ENCODE measurements at regions not wholly inside any gene's neighbourhood (a gene's known extent, or its start where the extent isn't known, plus 50 kb on each side); places are given as distances from the start of the nearest gene placed in this dataset.

GRCh38 chr4:20194123-20195013, 57.3 kb upstream of the SLIT2 start:
- no peak for TF ChIP-seq CTCF (IDR thresholded peaks at IDR 0.05)
- Histone ChIP-seq H3K9me3 (replicated peaks in 1 of 2; ENCODE audit: control insufficient read depth in 1 of 2, insufficient read depth in 1 of 2, low read length in 2 of 2) (peaks cover 5 to 9% of the 10 kb centered on the region in 2 donors), H3K27ac (ENCODE audit: low read depth in 1 of 2, low read length in 2 of 2) (peak overlapping the region in 1 of 2 donors; percentile 73), H3K4me2 (replicated peaks; ENCODE audit: extremely low read depth, low read length, poor library complexity, severe bottlenecking) (peak overlapping the region; percentile 11), H4K20me1 (ENCODE audit: insufficient read depth, low read length) (no peaks in the 10 kb centered on the region), H3K79me2 (ENCODE audit: insufficient read depth, low read length) (no peaks in the 10 kb centered on the region), H3K27me3 (ENCODE audit: control insufficient read depth in 2 of 2, insufficient read depth in 2 of 2, low read length in 2 of 2) (no peaks in the 10 kb centered on the region), H3K36me3 (replicated peaks in 1 of 2; ENCODE audit: control insufficient read depth in 1 of 2, insufficient read depth in 2 of 2, low read length in 2 of 2) (no peaks in the 10 kb centered on the region), H2AFZ (ENCODE audit: insufficient read depth, low read depth, low read length, poor library complexity, severe bottlenecking) (no peak overlapping the region), H3K4me3 (replicated peaks in 1 of 3; ENCODE audit: low read depth in 2 of 3, low read length in 3 of 3) (peak overlapping the region in 1 of 3 experiments; percentile 9), H3K4me1 (ENCODE audit: control insufficient read depth in 1 of 2, insufficient read depth in 2 of 2, low read length in 2 of 2) (peaks cover 9 to 19% of the 10 kb centered on the region in 2 donors), H3K9ac (ENCODE audit: insufficient read depth, low read length, poor library complexity, severe bottlenecking) (no peak overlapping the region)
- intact Hi-C loops (cut with micrococcal nuclease) = no loop called here
- peak overlapping the region in 4 of 7 donors; percentile 28 to 85 (median 58) for H3K27ac Mint-ChIP-seq
- no peak overlapping the region for H3K4me3 Mint-ChIP-seq
- WGBS (ENCODE audit: insufficient coverage) = no CpG with 5 or more reads among the region's 1 CpG
- H3K9me3 Mint-ChIP-seq = peaks cover 6 to 10% (median 9%) of the 10 kb centered on the region in 7 donors
- no peaks in the 10 kb centered on the region for H3K36me3 Mint-ChIP-seq
- DNase-seq = peak; percentile 10 to 60 (median 40)
- H3K27me3 Mint-ChIP-seq (ENCODE audit: low read depth in 3 of 3) = no peaks in the 10 kb centered on the region
- no peaks in the 10 kb centered on the region for H3K4me1 Mint-ChIP-seq

GRCh38 chr4:20193141-20193936, 58.4 kb upstream of the SLIT2 start:
- intact Hi-C loops (cut with micrococcal nuclease) = no loop called here
- Mint-ChIP-seq H3K36me3 (no peaks in the 10 kb centered on the region), H3K4me1 (no peaks in the 10 kb centered on the region), H3K9me3 (peaks cover 6 to 10% (median 9%) of the 10 kb centered on the region in 7 donors), H3K4me3 (no peak overlapping the region), H3K27ac (peak overlapping the region in 4 of 7 donors; percentile 16 to 37 (median 26)), H3K27me3 (ENCODE audit: low read depth in 3 of 3) (no peaks in the 10 kb centered on the region)
- Histone ChIP-seq H3K4me1 (ENCODE audit: control insufficient read depth in 1 of 2, insufficient read depth in 2 of 2, low read length in 2 of 2) (peaks cover 9 to 19% of the 10 kb centered on the region in 2 donors), H3K4me3 (replicated peaks in 1 of 3; ENCODE audit: low read depth in 2 of 3, low read length in 3 of 3) (peak overlapping the region in 1 of 3 experiments; percentile 9), H3K9ac (ENCODE audit: insufficient read depth, low read length, poor library complexity, severe bottlenecking) (no peak overlapping the region), H3K4me2 (replicated peaks; ENCODE audit: extremely low read depth, low read length, poor library complexity, severe bottlenecking) (peak overlapping the region; percentile 11), H3K27me3 (ENCODE audit: control insufficient read depth in 2 of 2, insufficient read depth in 2 of 2, low read length in 2 of 2) (no peaks in the 10 kb centered on the region), H3K79me2 (ENCODE audit: insufficient read depth, low read length) (no peaks in the 10 kb centered on the region), H3K9me3 (replicated peaks in 1 of 2; ENCODE audit: control insufficient read depth in 1 of 2, insufficient read depth in 1 of 2, low read length in 2 of 2) (peaks cover 5 to 9% of the 10 kb centered on the region in 2 donors), H3K36me3 (replicated peaks in 1 of 2; ENCODE audit: control insufficient read depth in 1 of 2, insufficient read depth in 2 of 2, low read length in 2 of 2) (no peaks in the 10 kb centered on the region), H3K27ac (ENCODE audit: low read depth in 1 of 2, low read length in 2 of 2) (peak overlapping the region in 1 of 2 donors; percentile 73), H2AFZ (ENCODE audit: insufficient read depth, low read depth, low read length, poor library complexity, severe bottlenecking) (peak overlapping the region; percentile 6), H4K20me1 (ENCODE audit: insufficient read depth, low read length) (no peaks in the 10 kb centered on the region)
- no peak for DNase-seq
- TF ChIP-seq CTCF (IDR thresholded peaks at IDR 0.05) = no peak
- 94% methylated on average over 2 of the region's 5 CpGs for WGBS (ENCODE audit: insufficient coverage)
